ENCODE measurements at regions not wholly inside any gene's neighbourhood (a gene's known extent, or its start where the extent isn't known, plus 50 kb on each side); places are given as distances from the start of the nearest gene placed in this dataset.

- no peak overlapping the region for H3K4me3 ChIP-seq (ENCODE audit: low read depth, poor library complexity, severe bottlenecking)
- no peak for DNase-seq (ENCODE audit: low spot score in 2 of 2)
- intact Hi-C loops (cut with DNase I; ENCODE audit: low total_unique reads), result no loop called here
- TF ChIP-seq CTCF (IDR thresholded peaks at IDR 0.05), result no peak
- no peak for TF ChIP-seq POLR2A (IDR thresholded peaks at IDR 0.05)
- WGBS, 2 donors, result 67 to 69% methylated on average over 3 of the region's 3 CpGs
These were observed 111.8 kb upstream of the MBNL1 start for GRCh38 chr3:152156880-152157279.

DNA sequence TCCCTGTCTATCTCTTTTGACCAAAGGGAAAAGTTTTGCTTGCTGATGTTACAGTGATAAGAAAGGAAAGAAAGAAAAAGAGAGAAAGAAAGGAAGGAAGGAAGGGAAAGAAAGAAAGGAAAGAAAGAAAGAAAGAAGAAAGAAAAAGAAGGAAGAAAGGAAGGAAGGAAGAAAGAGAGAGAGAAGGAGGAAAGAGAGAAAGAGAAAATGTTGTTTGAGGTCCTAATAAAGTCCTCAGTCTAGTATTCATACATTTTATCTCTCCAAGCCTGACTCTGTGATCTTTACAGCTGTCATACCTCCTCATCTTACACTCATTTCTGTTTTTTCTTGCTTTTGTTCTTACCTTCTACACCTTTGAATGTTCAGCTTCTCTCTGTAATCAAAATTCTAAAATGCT lies 111.4 kb upstream of the MBNL1 start:
- no peak for DNase-seq (ENCODE audit: low spot score in 2 of 2)
- TF ChIP-seq POLR2A (IDR thresholded peaks at IDR 0.05), result no peak
- no peak for TF ChIP-seq CTCF (IDR thresholded peaks at IDR 0.05)
- no peak overlapping the region for H3K4me3 ChIP-seq (ENCODE audit: low read depth, poor library complexity, severe bottlenecking)
- intact Hi-C loops (cut with DNase I; ENCODE audit: low total_unique reads), result no loop called here

DNA sequence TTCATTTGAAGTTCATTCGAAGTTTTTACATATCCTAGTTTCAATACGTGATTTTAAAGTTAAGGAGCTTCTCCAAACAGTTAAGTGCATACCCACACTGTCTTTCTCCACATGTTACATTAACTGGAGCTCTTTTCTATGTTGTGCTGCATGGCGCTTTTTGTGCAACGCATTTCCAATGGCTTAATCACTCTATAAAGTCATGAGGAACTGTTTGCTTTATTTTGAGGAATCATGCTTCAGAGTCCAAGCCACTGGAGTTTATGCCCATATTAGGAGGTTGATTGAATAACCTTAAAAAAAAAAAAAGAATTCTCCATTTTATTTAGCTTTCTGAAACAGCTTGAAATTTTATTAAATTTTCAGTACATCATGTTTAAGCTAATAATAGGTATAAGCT lies 109.4 kb upstream of the MBNL1 start:
- DNase-seq (ENCODE audit: low spot score in 2 of 2), result no peak
- intact Hi-C loops (cut with DNase I; ENCODE audit: low total_unique reads), result no loop called here
- TF ChIP-seq POLR2A (IDR thresholded peaks at IDR 0.05), result no peak
- TF ChIP-seq CTCF (IDR thresholded peaks at IDR 0.05), result no peak
- no peak overlapping the region for H3K4me3 ChIP-seq (ENCODE audit: low read depth, poor library complexity, severe bottlenecking)
- WGBS, 2 donors, result 73 to 78% methylated on average over 4 of the region's 4 CpGs

DNA sequence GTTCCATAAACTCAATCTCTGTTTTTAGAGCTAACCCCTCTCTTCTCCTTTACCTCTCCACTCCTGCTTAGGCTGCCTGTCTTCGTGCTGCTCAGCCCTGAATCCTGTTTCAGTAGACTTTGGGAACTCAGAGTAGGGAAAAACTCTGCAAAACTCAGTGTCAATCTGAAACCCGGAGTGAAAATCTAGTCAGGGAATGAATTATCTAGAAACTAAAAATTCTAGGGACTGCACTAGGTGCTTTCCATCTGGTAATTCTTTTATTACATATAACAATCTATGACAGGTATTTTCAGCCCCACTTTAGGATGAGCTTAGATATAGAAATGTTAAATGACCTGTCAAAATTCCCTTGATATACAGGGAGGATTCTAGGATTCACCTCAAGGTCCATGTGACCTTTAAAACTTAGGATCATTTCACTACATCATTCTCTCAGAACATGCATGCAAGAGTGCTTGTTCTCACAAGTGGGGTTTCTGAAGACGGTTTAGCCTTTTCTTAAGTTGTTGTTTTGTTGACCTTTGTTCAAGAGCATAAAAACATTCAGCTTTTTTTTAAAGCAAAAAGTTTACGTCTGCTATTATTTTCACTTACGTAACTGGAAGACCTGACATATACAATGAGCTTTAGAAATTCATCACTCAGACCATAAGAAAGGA lies 108.2 kb upstream of the MBNL1 start:
- no peak for DNase-seq (ENCODE audit: low spot score in 2 of 2)
- TF ChIP-seq CTCF (IDR thresholded peaks at IDR 0.05) (no peak), POLR2A (IDR thresholded peaks at IDR 0.05) (no peak)
- WGBS, 2 donors, result 72 to 93% methylated on average over 5 of the region's 5 CpGs
- intact Hi-C loops (cut with DNase I; ENCODE audit: low total_unique reads), result no loop called here
- no peak overlapping the region for H3K4me3 ChIP-seq (ENCODE audit: low read depth, poor library complexity, severe bottlenecking)

- WGBS, 2 donors, result 73 to 77% methylated on average over 1 of the region's 1 CpG
- intact Hi-C loops (cut with DNase I; ENCODE audit: low total_unique reads), result no loop called here
- DNase-seq (ENCODE audit: low spot score in 2 of 2), result no peak
- no peak overlapping the region for H3K4me3 ChIP-seq (ENCODE audit: low read depth, poor library complexity, severe bottlenecking)
- TF ChIP-seq CTCF (IDR thresholded peaks at IDR 0.05) (no peak), POLR2A (IDR thresholded peaks at IDR 0.05) (no peak)
These were observed 96.3 kb upstream of the MBNL1 start for GRCh38 chr3:152172460-152172859.

DNA sequence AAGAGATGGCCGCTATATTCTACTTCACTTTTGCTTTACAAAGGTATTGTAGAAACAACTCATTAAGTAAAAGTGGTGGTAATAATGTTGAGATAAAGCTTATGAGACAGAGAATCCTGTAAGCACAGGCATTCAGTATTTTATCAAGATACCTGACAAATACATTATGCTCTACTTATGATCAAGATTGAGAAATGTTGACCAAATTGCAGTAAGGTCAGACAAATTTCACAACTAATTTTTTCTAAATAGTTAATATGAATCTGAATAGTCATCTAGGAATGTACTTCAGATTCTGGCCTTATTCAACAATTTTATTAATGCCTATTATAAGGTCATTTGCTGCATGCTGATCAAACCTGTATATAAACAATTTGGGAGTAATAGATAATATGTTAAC lies 95.1 kb upstream of the MBNL1 start:
- TF ChIP-seq CTCF (IDR thresholded peaks at IDR 0.05), result no peak
- TF ChIP-seq POLR2A (IDR thresholded peaks at IDR 0.05), result no peak
- H3K4me3 ChIP-seq (ENCODE audit: low read depth, poor library complexity, severe bottlenecking), result no peak overlapping the region
- WGBS, 2 donors, result 96 to 97% methylated on average over 1 of the region's 1 CpG
- intact Hi-C loops (cut with DNase I; ENCODE audit: low total_unique reads), result no loop called here
- DNase-seq (ENCODE audit: low spot score in 2 of 2), result no peak
